GM18505 (cell line): ENCODE measurements at regions not wholly inside any gene's neighbourhood (a gene's known extent, or its start where the extent isn't known, plus 50 kb on each side); places are given as distances from the start of the nearest gene placed in this dataset.

Experiments used
- ATAC-seq: cut with Tn5 transposase; IDR thresholded peaks from one replicate; pipeline ENCODE4 v1.9.1; 2021; ENCODE audit not compliant: unreplicated experiment
- POLR2A ChIP-seq: IDR thresholded peaks from 4 replicates; pipeline ENCODE4 v1.6.1; 2011; ENCODE audit warnings: borderline replicate concordance; ENCODE audit not compliant: insufficient read depth, insufficient read length; ENCODE audit errors: extremely low read depth

- TF ChIP-seq POLR2A: no peak
- no peak for ATAC-seq
These were observed 102.4 kb upstream of the LRIG1 start for GRCh38 chr3:66603151-66603611.

DNA sequence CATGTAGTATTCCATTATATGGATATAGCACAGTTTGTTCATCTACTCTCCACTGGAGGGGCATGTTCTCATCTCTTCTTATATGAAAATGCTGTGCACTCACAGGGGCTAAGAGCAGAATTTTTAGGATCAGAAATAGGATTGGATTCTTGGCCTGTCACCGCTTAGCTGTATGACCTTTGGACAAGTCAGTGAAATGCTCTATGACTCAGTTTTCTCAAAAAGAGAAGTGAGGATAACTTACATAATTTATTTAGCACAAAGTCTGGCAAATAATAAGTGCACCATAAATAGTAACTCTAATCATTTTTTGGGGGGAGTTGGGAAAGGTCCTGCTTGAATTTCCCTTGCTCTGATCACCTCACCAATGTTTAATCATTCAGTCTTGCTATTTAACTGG lies 103.7 kb upstream of the LRIG1 start:
- TF ChIP-seq POLR2A: no peak
- ATAC-seq: no peak

DNA sequence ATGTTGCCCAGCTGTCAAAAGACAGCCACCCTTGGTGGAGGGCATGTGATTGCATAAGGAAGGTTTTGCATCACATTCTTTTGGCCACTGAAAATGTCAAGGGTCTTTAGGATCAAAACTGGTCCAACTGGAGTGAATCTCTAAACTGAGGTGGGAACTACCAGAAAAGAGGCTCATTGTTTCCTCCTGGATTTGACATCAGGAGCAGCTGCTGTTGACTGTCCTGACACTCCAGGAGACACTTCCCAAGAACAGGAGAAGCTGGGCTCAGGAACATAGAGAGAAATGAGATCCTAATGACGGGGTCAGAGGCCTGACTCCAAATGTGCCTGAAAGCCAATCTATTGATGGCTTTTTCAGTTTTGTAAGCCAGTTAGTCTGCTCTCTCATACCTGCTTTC lies 105.3 kb upstream of the LRIG1 start:
- ATAC-seq: no peak
- TF ChIP-seq POLR2A: no peak

- TF ChIP-seq POLR2A: no peak
- ATAC-seq: no peak
These were observed 106.0 kb upstream of the LRIG1 start for GRCh38 chr3:66606868-66607267.

DNA sequence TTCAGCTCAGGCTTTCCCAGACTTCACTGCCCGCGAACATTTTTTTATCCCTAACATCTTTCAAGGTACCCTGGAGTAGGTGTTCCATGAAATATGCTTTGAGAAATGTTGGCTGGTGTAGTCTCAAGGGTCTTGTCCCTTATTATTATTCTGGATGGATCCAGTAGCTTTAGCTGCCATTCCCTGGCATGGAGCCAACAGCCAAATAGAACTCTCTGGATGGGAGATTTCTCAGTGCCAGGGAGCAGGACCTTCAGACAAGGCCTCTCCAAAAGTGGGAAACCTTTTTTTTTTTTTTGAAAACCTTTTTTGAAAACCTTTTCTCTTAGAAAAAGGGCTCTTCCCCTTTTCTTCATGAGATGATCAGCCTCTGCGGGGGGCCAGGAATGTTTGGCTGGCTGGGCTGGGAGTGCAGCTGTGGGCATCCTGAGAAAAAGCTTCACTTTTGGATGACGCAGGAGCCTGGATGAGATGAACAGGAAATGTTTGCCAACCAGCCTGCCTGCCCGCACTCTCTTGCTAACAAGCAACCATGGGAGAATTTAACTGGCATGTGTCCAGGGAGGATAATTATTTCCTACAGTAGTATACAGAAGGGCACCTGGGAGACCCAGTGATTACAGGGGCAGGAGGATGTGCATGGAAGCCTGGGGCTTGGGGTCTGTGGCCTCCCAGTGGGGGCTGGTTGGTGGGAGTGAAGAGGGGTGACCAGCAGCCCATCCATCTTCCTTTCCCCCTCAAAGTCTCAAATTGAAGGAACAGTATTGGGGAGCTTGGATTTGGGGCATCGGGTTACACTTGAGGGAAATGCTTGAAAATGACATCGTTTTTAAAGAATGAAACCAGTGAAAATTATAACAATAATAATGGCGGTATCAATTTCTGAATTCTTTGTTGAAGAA lies 109.1 kb upstream of the LRIG1 start:
- ATAC-seq: no peak
- TF ChIP-seq POLR2A: no peak

DNA sequence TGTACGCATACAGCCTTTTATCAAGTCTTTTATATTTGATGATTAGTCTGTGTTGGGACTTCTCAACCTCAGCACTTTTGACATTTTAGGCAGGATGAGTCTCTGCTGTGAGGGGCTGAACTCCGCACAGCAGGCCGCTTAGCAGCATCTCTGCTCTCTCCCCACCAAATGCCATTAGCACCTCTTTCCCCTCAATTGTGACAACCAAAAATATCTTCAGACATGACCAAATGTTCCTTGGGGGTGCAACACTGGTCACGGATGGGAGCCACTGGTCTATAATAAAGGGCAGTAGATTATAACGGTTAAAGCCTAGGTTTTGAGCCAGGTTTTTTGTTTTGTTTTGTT lies 109.7 kb upstream of the LRIG1 start:
- no peak for TF ChIP-seq POLR2A
- no peak for ATAC-seq

GRCh38 chr3:66615643-66616301 lies 115.0 kb upstream of the LRIG1 start:
- TF ChIP-seq POLR2A: no peak
- no peak for ATAC-seq

DNA sequence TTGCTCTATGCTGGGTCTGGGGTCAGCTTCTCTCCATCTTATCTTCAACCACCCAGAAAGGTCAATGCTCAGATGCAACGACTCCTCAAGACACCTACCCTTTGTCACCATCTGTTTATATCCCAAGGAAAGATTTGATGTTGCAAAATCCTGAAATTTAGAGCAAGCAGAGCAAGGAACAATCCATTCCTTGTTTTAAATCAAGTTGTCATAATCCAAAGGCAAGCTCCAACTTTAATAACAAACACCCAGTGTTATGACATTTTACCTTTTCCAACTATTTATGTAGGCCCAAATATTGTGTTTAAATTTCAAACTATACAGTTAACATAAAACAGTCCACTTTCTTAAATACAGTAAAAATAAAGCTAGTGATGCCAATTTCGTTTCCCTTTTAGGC lies 116.5 kb upstream of the LRIG1 start:
- TF ChIP-seq POLR2A: no peak
- no peak for ATAC-seq

- ATAC-seq: no peak
- TF ChIP-seq POLR2A: no peak
These were observed 117.2 kb upstream of the LRIG1 start for GRCh38 chr3:66618066-66618465.

DNA sequence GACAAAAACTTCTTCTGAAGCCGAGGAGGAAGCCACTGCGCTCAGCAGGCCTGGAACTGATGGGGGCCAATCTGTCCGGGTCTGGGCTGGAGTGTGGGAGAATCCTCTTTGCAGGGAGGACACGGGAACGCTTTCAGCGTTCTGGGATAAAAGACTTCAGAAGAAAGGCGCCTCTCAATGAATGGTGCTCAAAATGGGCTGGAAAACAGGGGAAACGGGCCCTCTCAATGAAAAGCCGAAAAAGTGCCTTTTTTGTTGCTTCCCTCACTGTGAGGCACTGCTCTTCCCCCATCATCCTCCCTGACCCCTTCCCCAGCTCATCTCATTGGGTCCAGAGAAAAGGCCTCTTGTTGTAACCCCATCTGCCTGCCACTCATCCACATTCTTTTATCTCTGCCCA lies 119.5 kb upstream of the LRIG1 start:
- no peak for TF ChIP-seq POLR2A

GRCh38 chr3:66622756-66623457 lies 122.1 kb upstream of the LRIG1 start:
- TF ChIP-seq POLR2A: no peak
- ATAC-seq: no peak

More for the DNA sequence above, 119.5 kb upstream of the LRIG1 start:
- no peak for ATAC-seq

- TF ChIP-seq POLR2A: no peak
- no peak for ATAC-seq
These were observed 124.8 kb upstream of the LRIG1 start for GRCh38 chr3:66625505-66626216.

- no peak for ATAC-seq
- TF ChIP-seq POLR2A: no peak
These were observed 128.5 kb upstream of the LRIG1 start for GRCh38 chr3:66629150-66629981.

DNA sequence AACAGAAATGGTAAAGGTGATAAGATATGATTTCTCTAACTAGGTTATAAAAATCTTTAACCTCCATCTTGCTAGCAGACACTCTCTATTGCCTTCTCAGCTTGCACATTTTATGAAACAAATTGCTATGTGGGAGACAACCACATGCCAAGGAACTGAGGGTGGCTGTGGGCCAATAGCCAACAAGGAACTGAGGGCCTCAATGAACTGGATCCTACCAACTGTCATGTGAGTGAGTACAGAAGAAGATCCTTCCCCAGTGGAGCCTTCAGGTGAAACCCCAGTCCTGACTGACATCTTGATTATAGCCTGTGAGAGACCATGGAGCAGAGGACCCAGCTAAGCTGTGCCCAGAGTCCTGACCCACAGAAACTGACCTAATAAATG lies 129.2 kb upstream of the LRIG1 start:
- ATAC-seq: no peak
- TF ChIP-seq POLR2A: no peak
